Activated CD8-positive, alpha-beta T cell treated with anti-CD3 and anti-CD28 coated beads for 36 hours (primary cell): ENCODE measurements at regions not wholly inside any gene's neighbourhood (a gene's known extent, or its start where the extent isn't known, plus 50 kb on each side); places are given as distances from the start of the nearest gene placed in this dataset.

ENCODE experiments used
- ATAC-seq: fragments of 200-7000 bp; cut with Tn5 transposase; one replicate; pipeline ENCODE4 v1.10.0; 2021; ENCODE audit warnings: mild to moderate bottlenecking, moderate library complexity
- CTCF ChIA-PET: fragments of 350-600 bp; sonication (Branson Sonifier 250); formaldehyde crosslinking; loops from one replicate; lab custom pipeline; 2021; ENCODE audit warnings: antibody characterized with exemption; lab: Charles Lee
- POLR2A ChIA-PET: fragments of 350-600 bp; sonication (Branson Sonifier 250); formaldehyde crosslinking; loops from one replicate; lab custom pipeline; 2021; ENCODE audit warnings: antibody characterized with exemption; lab: Charles Lee
- DNase-seq: peaks from one replicate; pipeline ENCODE4 v3.0.0-alpha.2; 2020
- H3K27ac Mint-ChIP-seq: one replicate; pipeline ENCODE4 v1.8.0; 2021; ENCODE audit warnings: mild to moderate bottlenecking, mixed read lengths
- H3K27me3 Mint-ChIP-seq: one replicate; pipeline ENCODE4 v1.8.0; 2021; ENCODE audit warnings: mixed read lengths
- H3K36me3 Mint-ChIP-seq: one replicate; pipeline ENCODE4 v1.8.0; 2021; ENCODE audit warnings: low read depth, mixed read lengths
- H3K4me1 Mint-ChIP-seq: one replicate; pipeline ENCODE4 v1.8.0; 2021; ENCODE audit warnings: low read depth, mixed read lengths
- H3K4me3 Mint-ChIP-seq: one replicate; pipeline ENCODE4 v1.8.0; 2021; ENCODE audit warnings: mild to moderate bottlenecking, moderate library complexity, mixed read lengths
- H3K9me3 Mint-ChIP-seq: one replicate; pipeline ENCODE4 v1.8.0; 2021; ENCODE audit warnings: mixed read lengths
- intact Hi-C: fragments of 100-400 bp; cut with micrococcal nuclease; formaldehyde crosslinking; loops from one replicate; pipeline ENCODE4 v1.10.0; 2022
- TF ChIP-seq, protein P1 (sequence below): fragments of 200-600 bp; IDR thresholded peaks from one replicate; pipeline ENCODE4 v1.8.0; 2022; ENCODE audit warnings: antibody characterized with exemption, mild to moderate bottlenecking

- ATAC-seq: no peak
- Mint-ChIP-seq H3K27ac (no peak overlapping the region), H3K36me3 (no peaks in the 10 kb centered on the region), H3K27me3 (peaks cover 5% of the 10 kb centered on the region), H3K4me1 (no peaks in the 10 kb centered on the region), H3K4me3 (no peak overlapping the region), H3K9me3 (no peaks in the 10 kb centered on the region)
- intact Hi-C loops: no loop called here
- CTCF ChIA-PET: no interaction called here
- DNase-seq: no peak
- TF ChIP-seq, protein P1, sequence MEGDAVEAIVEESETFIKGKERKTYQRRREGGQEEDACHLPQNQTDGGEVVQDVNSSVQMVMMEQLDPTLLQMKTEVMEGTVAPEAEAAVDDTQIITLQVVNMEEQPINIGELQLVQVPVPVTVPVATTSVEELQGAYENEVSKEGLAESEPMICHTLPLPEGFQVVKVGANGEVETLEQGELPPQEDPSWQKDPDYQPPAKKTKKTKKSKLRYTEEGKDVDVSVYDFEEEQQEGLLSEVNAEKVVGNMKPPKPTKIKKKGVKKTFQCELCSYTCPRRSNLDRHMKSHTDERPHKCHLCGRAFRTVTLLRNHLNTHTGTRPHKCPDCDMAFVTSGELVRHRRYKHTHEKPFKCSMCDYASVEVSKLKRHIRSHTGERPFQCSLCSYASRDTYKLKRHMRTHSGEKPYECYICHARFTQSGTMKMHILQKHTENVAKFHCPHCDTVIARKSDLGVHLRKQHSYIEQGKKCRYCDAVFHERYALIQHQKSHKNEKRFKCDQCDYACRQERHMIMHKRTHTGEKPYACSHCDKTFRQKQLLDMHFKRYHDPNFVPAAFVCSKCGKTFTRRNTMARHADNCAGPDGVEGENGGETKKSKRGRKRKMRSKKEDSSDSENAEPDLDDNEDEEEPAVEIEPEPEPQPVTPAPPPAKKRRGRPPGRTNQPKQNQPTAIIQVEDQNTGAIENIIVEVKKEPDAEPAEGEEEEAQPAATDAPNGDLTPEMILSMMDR: no peak
- POLR2A ChIA-PET: no interaction called here
Measured at GRCh38 chr16:17567455-17567854, 96.7 kb upstream of the XYLT1 start.

DNA sequence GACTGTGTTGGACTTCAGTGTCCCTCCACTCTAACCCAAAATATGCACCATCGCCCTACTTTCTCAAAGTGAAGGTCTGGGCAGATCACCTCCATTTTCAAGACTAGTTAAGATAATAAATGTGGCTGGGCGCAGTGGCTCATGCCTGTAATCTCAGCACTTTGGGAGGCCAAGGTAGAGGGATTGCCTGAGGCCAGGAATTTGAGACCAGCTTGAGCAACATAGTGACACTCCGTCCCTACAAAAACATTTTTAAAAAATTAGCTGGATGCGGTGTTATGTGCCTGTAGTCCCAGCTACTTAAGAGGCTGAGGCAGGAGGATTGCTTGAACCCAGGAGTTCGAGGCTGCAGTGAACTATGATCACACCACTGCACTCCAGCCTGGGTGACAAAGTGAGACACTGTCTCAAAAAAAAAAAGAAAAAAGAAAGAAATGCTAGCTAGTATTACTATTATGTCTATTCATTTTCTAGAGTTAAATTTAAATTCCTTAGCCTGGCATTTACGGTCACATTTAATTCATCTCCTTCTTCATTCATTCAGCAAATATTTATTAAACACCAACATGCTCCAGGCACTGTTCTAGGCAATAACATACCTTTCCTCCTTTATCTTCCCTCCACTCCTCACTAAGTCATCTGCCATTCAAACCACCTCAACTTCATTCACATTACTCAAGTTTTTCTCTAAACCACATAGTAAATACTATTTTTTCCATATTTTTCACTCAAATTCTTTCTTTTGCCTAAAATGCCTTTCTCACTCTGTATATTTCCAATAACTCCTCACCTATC lies 96.1 kb upstream of the XYLT1 start:
- ChIA-PET POLR2A (no interaction called here), CTCF (interaction anchor here (0.8 kb wide), 1 partner anchor 12 kb away, joined by 4 read pairs; no protein-coding TSS in a partner anchor)
- TF ChIP-seq, protein P1: no peak
- Mint-ChIP-seq H3K36me3 (no peaks in the 10 kb centered on the region), H3K4me1 (no peaks in the 10 kb centered on the region), H3K9me3 (no peaks in the 10 kb centered on the region), H3K4me3 (no peak overlapping the region), H3K27me3 (peaks cover 5% of the 10 kb centered on the region), H3K27ac (no peak overlapping the region)
- intact Hi-C loops: no loop called here
- DNase-seq: no peak
- no peak for ATAC-seq

- Mint-ChIP-seq H3K27me3 (peaks cover 5% of the 10 kb centered on the region), H3K4me1 (no peaks in the 10 kb centered on the region), H3K36me3 (no peaks in the 10 kb centered on the region), H3K27ac (no peak overlapping the region), H3K4me3 (no peak overlapping the region), H3K9me3 (no peaks in the 10 kb centered on the region)
- ChIA-PET POLR2A (no interaction called here), CTCF (interaction anchor here (1.3 kb wide), 1 partner anchor 9 kb away, joined by 4 read pairs; no protein-coding TSS in a partner anchor)
- no peak for DNase-seq
- TF ChIP-seq, protein P1: no peak
- intact Hi-C loops: no loop called here
- ATAC-seq: no peak
Measured at GRCh38 chr16:17566075-17566474, 95.3 kb upstream of the XYLT1 start.

DNA sequence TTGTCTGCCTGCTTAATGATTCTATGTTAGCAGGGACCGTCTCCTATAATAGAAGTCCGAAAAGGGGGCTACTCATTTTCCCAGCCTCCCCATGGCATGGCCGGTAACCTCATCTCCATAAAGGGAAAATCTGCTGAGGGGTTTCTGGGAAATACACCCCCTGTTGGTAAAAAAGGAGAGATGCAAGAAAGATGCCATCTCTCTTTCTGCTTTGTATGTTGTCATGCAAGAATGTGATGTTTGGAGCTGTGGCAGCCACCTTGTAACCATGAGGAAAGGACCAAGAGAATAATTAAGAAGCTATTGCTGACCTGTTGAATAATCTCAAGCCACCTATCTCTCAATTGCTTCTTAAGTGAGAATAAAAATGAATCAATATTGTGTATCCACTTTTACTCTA lies 94.8 kb upstream of the XYLT1 start:
- H3K4me3 Mint-ChIP-seq: no peak overlapping the region
- no peaks in the 10 kb centered on the region for H3K9me3 Mint-ChIP-seq
- no peak for ATAC-seq
- POLR2A ChIA-PET: no interaction called here
- no peaks in the 10 kb centered on the region for H3K36me3 Mint-ChIP-seq
- H3K27me3 Mint-ChIP-seq: peaks cover 5% of the 10 kb centered on the region
- CTCF ChIA-PET: interaction anchor here (1.3 kb wide), 1 partner anchor 8 kb away, joined by 4 read pairs; no protein-coding TSS in a partner anchor
- no peak for DNase-seq
- intact Hi-C loops: no loop called here
- TF ChIP-seq, protein P1: peak; percentile 25
- H3K27ac Mint-ChIP-seq: no peak overlapping the region
- no peaks in the 10 kb centered on the region for H3K4me1 Mint-ChIP-seq

DNA sequence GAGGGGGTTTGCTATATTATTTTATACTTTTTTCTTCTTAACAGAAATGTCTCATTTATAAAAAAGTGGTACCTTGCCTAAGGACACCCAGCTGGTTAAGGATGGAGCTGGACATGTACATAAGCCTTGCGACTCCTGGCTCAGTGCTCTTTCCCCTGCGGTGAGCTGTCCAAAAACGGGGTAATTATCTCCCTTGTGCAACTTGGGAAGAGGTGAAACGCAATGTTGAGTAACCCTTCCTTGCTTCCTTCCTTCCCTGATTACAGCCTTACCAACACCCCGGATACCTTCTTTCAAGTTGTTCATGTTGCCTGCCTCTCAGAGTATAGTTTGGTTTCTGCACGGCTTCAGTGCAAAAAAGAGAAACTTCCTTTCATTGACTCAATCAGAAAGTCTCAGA lies 94.1 kb upstream of the XYLT1 start:
- Mint-ChIP-seq H3K36me3 (no peaks in the 10 kb centered on the region), H3K4me3 (no peak overlapping the region), H3K9me3 (no peaks in the 10 kb centered on the region), H3K27me3 (peaks cover 5% of the 10 kb centered on the region), H3K27ac (no peak overlapping the region), H3K4me1 (no peaks in the 10 kb centered on the region)
- intact Hi-C loops: no loop called here
- TF ChIP-seq, protein P1: no peak
- ATAC-seq (no peak), DNase-seq (no peak)
- ChIA-PET CTCF (interaction anchor here (1.3 kb wide), 1 partner anchor 8 kb away, joined by 4 read pairs; no protein-coding TSS in a partner anchor), POLR2A (no interaction called here)
